ENCODE measurements at regions not wholly inside any gene's neighbourhood (a gene's known extent, or its start where the extent isn't known, plus 50 kb on each side); places are given as distances from the start of the nearest gene placed in this dataset.

GRCh38 chr2:14480906-14481305, 151.6 kb upstream of the LRATD1 start:
- TF ChIP-seq CTCF (IDR thresholded peaks at IDR 0.05): no peak
- TF ChIP-seq POLR2A (IDR thresholded peaks at IDR 0.05): no peak

Data from right lobe of liver (tissue), 4 donors.